ENCODE measurements at regions not wholly inside any gene's neighbourhood (a gene's known extent, or its start where the extent isn't known, plus 50 kb on each side); places are given as distances from the start of the nearest gene placed in this dataset.

GRCh38 chr22:46090036-46090591 is 60.2 kb upstream of the PPARA start:
- TF ChIP-seq CTCF (IDR thresholded peaks at IDR 0.05) (no peak), POLR2A (IDR thresholded peaks at IDR 0.05) (no peak)

Measured in thyroid gland (tissue), 4 donors.